HG02870 (cell line): ENCODE measurements at regions not wholly inside any gene's neighbourhood (a gene's known extent, or its start where the extent isn't known, plus 50 kb on each side); places are given as distances from the start of the nearest gene placed in this dataset.

Experiments
- ATAC-seq: cut with Tn5 transposase; IDR thresholded peaks from one replicate; pipeline ENCODE4 v1.9.1; 2021; ENCODE audit warnings: mild to moderate bottlenecking, moderate library complexity; ENCODE audit not compliant: unreplicated experiment

DNA sequence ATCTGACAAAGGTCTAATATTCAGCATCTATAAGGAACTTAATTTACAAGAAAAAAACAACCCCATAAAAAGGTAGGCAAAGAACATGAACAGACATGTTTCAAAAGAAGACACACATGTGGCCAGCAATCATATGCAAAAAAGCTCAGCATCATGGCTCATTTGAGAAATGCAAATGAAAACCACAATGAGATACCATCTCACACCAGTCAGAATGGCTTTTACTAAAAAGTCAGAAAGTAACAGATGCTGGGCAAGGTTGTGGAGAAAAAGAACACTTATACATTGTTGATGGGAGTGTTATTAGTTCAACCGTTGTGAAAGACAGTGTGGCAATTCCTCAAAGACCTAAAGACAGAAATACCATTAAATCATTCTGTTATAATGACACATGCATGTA is 289.9 kb upstream of the MMS22L start:
- no peak for ATAC-seq

GRCh38 chr6:97586344-97586743 is 303.3 kb upstream of the MMS22L start:
- ATAC-seq = no peak

DNA sequence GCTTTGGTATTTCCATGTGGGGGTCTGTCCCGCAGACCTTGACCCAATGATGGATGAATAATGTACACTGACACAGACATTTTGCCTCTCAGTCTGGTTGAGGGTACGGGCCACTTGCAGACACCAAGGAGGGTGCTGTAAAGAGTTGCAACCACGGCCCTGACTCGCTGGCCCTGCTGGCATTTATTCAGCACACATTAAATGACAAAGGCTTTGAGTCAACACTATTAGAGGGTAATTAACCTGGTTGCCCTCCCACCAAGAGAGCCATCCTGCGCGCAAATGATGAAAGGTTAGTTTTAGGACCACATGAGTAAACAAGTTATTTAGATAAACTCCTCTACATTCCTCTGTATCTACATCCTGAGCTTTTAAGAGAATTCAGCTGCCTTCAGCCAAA is 308.9 kb upstream of the MMS22L start:
- no peak for ATAC-seq

DNA sequence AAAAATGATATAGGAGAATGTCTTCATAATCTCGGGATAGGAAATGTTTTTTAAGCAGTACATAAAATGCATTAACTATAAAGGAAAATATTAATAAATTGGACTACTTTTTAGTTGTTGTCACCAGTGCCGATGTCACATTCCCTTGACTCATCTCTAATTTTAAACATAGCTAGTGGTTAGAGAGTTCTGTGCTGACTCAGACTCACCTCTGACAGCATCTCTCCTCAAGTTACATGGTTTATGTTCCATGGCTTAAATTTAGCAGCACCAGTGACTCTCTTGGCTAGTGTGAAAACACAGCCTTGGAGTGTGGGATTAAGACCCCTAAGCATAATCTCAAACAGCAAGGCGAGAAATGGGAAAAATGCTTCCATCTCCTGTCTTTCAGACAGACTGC is 311.8 kb upstream of the MMS22L start:
- peak; percentile 52 for ATAC-seq

DNA sequence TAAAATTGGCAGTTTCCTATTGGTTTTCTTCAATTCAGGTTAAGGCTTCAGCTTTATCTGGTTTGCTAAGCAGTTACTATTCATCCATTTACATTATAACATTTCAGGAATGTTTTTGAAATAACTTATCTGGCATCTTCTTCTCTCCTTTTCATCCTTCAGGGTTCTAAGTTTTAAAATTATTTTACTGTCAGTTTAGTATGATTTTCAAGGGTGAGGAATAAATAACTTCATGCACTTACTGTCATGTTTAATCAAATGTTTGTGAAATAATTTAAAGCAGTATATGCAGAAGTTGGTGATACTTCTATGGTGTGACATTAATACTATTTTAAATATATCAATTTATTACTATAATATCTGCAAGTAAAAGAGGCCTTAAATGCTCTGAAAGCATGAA is 338.1 kb upstream of the MMS22L start:
- no peak for ATAC-seq

- ATAC-seq = no peak
Measured at GRCh38 chr6:97626671-97627441, 343.8 kb upstream of the MMS22L start.

- ATAC-seq = no peak
Measured at GRCh38 chr6:97629180-97629579, 346.2 kb upstream of the MMS22L start.

DNA sequence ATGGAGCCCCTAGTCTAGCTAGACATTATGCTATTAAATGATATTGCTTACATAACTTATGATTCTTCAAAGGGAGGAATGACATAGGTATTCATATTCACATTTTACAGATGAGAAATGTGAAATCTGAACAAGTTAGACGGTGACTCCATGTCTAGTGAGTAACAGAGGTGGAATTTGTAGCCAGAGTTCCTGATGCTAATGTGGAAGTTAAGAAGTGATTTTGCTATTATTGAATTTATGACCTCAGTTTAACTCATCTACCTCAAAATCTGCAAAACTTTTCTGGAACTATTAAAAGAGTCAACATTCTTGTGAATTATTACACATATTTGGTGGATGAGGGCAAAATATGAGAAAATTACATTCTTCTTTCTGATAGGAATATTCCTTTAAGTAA is 347.6 kb upstream of the MMS22L start:
- ATAC-seq = no peak

DNA sequence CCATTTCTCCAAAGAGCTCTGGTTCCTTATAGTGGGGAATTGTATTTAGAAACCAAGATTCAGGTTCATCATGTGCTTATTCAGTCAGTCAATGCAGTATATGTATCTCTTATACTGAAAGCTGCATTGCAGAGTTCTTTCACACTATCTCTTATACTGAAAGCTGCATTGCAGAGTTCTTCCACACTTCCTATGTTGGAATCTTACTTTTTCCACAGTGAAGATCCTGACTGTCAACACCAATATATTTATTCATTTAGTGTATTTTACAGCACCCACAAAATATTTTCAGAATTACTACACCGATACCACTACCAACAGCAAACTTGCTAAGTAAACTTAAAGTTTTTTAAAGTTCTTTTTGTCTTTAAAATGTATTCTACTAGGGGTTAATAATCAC is 349.3 kb upstream of the MMS22L start:
- no peak for ATAC-seq

GRCh38 chr6:97639702-97640101 is 356.7 kb upstream of the MMS22L start:
- ATAC-seq = no peak

GRCh38 chr6:97644353-97644752 is 361.3 kb upstream of the MMS22L start:
- ATAC-seq = no peak

GRCh38 chr6:97645757-97646156 is 362.7 kb upstream of the MMS22L start:
- no peak for ATAC-seq

DNA sequence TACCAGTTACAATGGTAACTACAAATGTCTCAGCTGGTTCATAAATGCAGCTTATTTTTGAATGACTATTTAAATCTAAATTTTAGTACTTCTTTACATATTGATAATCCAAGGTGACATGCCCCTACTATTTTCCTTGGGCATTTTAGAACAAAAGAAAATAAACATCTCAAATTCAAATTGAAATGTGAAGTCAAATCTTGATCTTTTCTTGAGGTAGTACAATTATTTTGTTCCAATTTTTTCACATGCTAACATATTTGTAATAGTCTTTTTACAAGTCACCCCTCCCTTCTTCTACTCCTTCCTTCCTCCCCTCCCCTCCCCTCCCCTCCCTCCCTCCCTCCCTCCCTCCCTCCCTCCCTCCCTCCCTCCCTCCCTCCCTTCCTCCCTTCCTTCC is 370.1 kb upstream of the MMS22L start:
- no peak for ATAC-seq

GRCh38 chr6:97653517-97653916 is 370.5 kb upstream of the MMS22L start:
- no peak for ATAC-seq

- no peak for ATAC-seq
Measured at GRCh38 chr6:97654674-97655073, 371.7 kb upstream of the MMS22L start.

DNA sequence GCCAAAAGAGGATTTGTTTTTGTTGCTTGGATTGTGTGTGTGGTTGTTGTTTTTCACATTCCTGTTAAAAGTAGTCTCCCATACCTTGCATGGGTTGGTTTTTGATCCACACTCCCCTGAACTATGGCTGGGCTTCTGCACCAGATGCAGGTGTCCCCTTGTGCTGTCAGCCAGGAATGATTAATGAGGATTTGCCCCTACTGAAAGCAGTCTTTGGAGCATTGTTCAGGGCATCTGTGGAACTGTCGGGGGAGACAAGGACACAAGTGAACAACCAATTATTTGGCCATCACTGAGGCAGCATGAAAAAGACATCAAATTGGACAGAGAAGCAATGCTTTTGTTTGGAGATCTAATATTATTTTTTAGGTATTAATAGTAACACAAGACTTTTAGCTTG is 373.2 kb upstream of the MMS22L start:
- no peak for ATAC-seq

- no peak for ATAC-seq
Measured at GRCh38 chr6:97656706-97657350, 373.8 kb upstream of the MMS22L start.

DNA sequence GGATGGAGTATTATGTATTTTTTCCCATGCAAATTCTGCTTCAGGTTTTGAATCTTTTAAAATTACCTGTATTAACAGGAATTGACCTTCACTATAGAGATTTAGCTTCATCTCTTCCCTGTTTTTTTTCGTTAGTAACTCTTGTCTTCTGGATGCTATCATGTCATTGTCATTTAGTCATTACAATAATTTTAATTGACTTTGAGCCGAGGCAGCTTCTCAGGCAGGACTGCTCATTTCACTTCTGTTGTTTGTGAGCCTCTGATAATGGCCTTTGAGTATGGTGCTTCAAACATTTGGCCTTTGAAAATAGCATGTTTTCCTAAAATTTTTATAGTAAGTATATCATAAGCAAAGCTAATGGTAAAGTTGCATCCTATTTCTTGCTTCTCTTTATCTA is 375.1 kb upstream of the MMS22L start:
- no peak for ATAC-seq

- ATAC-seq = no peak
Measured at GRCh38 chr6:97663252-97663651, 380.2 kb upstream of the MMS22L start.

GRCh38 chr6:97665446-97665845 is 382.4 kb upstream of the MMS22L start:
- no peak for ATAC-seq

- ATAC-seq = peak; percentile 22
Measured at GRCh38 chr6:97666889-97667288, 383.9 kb upstream of the MMS22L start.

DNA sequence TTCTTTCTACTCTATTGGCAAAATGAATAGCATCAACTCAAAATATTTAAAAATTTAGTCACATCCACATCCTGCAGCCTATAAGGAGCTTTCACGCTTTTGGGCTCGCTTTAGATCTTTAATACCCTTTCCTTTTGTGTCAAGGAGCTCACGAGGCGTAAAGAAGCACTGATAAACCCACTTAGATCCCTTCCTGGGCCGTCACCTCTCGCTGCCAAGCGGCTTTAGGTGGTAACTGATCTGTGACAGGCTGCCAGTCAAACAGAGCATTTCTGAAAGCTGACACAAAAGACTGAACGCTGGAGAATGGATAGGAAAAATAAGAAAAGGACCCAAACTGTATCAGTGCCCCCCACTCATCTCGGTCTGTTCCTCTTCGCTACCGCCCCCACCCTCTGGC is 385.7 kb upstream of the MMS22L start:
- peak; percentile 23 for ATAC-seq
